HAP-1 (cell line): ENCODE measurements at regions not wholly inside any gene's neighbourhood (a gene's known extent, or its start where the extent isn't known, plus 50 kb on each side); places are given as distances from the start of the nearest gene placed in this dataset.

Experiments used
- DNase-seq, 2 experiments: peaks; one replicate each; pipeline ENCODE4 v3.0.0-alpha.2; 2016 to 2020; ENCODE audit warnings: low spot score in 2 of 2
- H3K27me3 ChIP-seq: fragments of 250-450 bp; sonication (Bioruptor Pico); 2 replicates; pipeline ENCODE4 v1.5.1; 2020; ENCODE audit warnings: low read depth, mild to moderate bottlenecking, moderate library complexity
- H3K36me3 ChIP-seq: fragments of 250-450 bp; sonication (Bioruptor Pico); replicated peaks from 2 replicates; pipeline ENCODE4 v1.5.1; 2020; ENCODE audit warnings: mild to moderate bottlenecking
- H3K4me1 ChIP-seq: fragments of 250-450 bp; sonication (Bioruptor Pico); 2 replicates; pipeline ENCODE4 v1.5.1; 2020; ENCODE audit warnings: mild to moderate bottlenecking
- H3K4me3 ChIP-seq: fragments of 250-450 bp; sonication (Bioruptor Pico); 2 replicates; pipeline ENCODE4 v1.5.1; 2020; ENCODE audit warnings: mild to moderate bottlenecking, moderate library complexity
- H3K9me3 ChIP-seq: fragments of 250-450 bp; sonication (Bioruptor Pico); 2 replicates; pipeline ENCODE4 v1.5.1; 2020; ENCODE audit warnings: mild to moderate bottlenecking, moderate library complexity
- in situ Hi-C: fragments of 300-500 bp; cut with MboI; formaldehyde crosslinking; loops from 3 replicates; pipeline ENCODE4 v1.14.3; 2020; ENCODE audit warnings: low sequenced_read_pairs, inconsistent platforms, mixed read lengths

GRCh38 chr11:27187075-27187847, 146.6 kb downstream of the BBOX1 start:
- Histone ChIP-seq H3K36me3 (no peaks in the 10 kb centered on the region), H3K9me3 (no peaks in the 10 kb centered on the region), H3K27me3 (0 out of 2 replicates have a peak, but pooled peaks cover 2% of the 10 kb centered on the region), H3K4me3 (no peak overlapping the region), H3K4me1 (no peaks in the 10 kb centered on the region)
- no peak for DNase-seq
- in situ Hi-C loops: loop anchor here (5.0 kb wide), 2 partner anchors 110 to 295 kb away; no protein-coding TSS in a partner anchor

GRCh38 chr11:27186580-27186979, 146.0 kb downstream of the BBOX1 start:
- Histone ChIP-seq H3K36me3 (no peaks in the 10 kb centered on the region), H3K4me1 (no peaks in the 10 kb centered on the region), H3K4me3 (no peak overlapping the region), H3K27me3 (0 out of 2 replicates have a peak, but pooled peaks cover 2% of the 10 kb centered on the region), H3K9me3 (no peaks in the 10 kb centered on the region)
- DNase-seq: no peak
- in situ Hi-C loops: loop anchor here (5.0 kb wide), 2 partner anchors 111 to 296 kb away; no protein-coding TSS in a partner anchor

GRCh38 chr11:27184458-27185312, 144.1 kb downstream of the BBOX1 start:
- no peak for DNase-seq
- Histone ChIP-seq H3K36me3 (no peaks in the 10 kb centered on the region), H3K27me3 (0 out of 2 replicates have a peak, but pooled peaks cover 2% of the 10 kb centered on the region), H3K4me1 (no peaks in the 10 kb centered on the region), H3K4me3 (no peak overlapping the region), H3K9me3 (no peaks in the 10 kb centered on the region)
- in situ Hi-C loops: loop anchor here (5.0 kb wide), 2 partner anchors 113 to 298 kb away; no protein-coding TSS in a partner anchor

GRCh38 chr11:27183672-27184457, 143.2 kb downstream of the BBOX1 start:
- in situ Hi-C loops: no loop called here
- H3K9me3 ChIP-seq: no peaks in the 10 kb centered on the region
- 0 out of 2 replicates have a peak, but pooled peaks cover 2% of the 10 kb centered on the region for H3K27me3 ChIP-seq
- no peaks in the 10 kb centered on the region for H3K4me1 ChIP-seq
- no peak overlapping the region for H3K4me3 ChIP-seq
- peak; percentile 73 to 75 for DNase-seq
- no peaks in the 10 kb centered on the region for H3K36me3 ChIP-seq

DNA sequence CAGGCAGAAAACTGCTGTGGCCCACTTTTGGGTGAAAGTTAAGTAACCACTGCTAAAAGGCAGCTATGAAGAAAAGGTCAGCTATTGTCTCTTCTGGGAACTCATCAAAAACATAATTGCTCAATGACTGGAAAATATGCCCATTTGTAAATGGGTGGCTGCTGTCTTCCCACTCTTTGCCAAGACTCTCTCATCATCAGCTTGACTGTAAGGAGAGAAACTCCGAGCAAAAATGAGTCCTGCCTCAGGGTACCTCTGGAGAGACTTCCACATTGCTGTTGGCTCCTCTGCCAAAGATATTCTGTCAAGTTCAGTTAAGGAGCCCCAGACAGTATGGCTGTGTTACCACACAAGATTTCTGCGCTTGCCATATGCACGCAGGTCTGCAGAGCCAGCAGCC, 138.7 kb downstream of the BBOX1 start:
- Histone ChIP-seq H3K36me3 (no peaks in the 10 kb centered on the region), H3K4me1 (no peaks in the 10 kb centered on the region), H3K4me3 (no peak overlapping the region), H3K9me3 (no peaks in the 10 kb centered on the region), H3K27me3 (0 out of 2 replicates have a peak, but pooled peaks cover 2% of the 10 kb centered on the region)
- no peak for DNase-seq
- in situ Hi-C loops: no loop called here

DNA sequence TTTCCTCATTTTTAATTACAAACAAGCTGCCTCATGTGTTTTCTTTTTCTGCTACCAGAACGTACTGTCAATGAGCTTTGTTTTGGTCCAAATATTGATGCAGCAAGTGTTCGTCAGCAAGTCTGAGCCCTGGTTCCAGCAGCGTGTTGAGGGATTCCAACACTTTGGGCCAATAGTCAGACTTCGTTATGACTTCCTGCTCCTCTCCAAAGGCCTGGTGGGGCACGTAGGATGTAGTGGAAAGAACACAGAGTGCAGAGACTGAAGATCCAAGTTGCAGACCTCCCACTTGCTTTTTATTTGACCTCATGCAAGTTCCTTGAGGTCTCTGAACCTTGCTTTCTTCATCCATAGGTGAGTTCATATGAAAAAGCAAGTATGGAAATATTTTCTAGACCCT, 138.2 kb downstream of the BBOX1 start:
- no peak for DNase-seq
- Histone ChIP-seq H3K27me3 (0 out of 2 replicates have a peak, but pooled peaks cover 2% of the 10 kb centered on the region), H3K36me3 (no peaks in the 10 kb centered on the region), H3K4me3 (no peak overlapping the region), H3K9me3 (no peaks in the 10 kb centered on the region), H3K4me1 (no peaks in the 10 kb centered on the region)
- in situ Hi-C loops: no loop called here
